Endothelial cell of umbilical vein (primary cell): ENCODE measurements at regions not wholly inside any gene's neighbourhood (a gene's known extent, or its start where the extent isn't known, plus 50 kb on each side); places are given as distances from the start of the nearest gene placed in this dataset.

Experiments used
- BruUV-seq: library from RNA; stranded (reverse); fragments of 400-500 nt; replicated peaks from 2 replicates; lab custom pipeline; 2021; lab: Mats Ljungman, UMichigan
- CTCF ChIA-PET: fragments of 300-600, 350-600 bp; sonication (Branson Sonifier 250); formaldehyde crosslinking; loops from one replicate; lab custom pipeline; 2021; ENCODE audit warnings: antibody characterized with exemption, inconsistent platforms; lab: Charles Lee
- POLR2A ChIA-PET: fragments of 300-600, 350-600 bp; sonication (Branson Sonifier 250); formaldehyde crosslinking; loops from one replicate; lab custom pipeline; 2021; ENCODE audit warnings: antibody characterized with exemption, inconsistent platforms; lab: Charles Lee
- DNase-seq: peaks from one replicate; pipeline ENCODE4 v3.0.0-alpha.2; 2011; ENCODE audit warnings: low read depth, low spot score
- FAIRE-seq: peaks from 2 replicates; lab custom pipeline; 2011; peaks lifted over from hg19 to GRCh38; lab: Jason Lieb, UNC
- H2AFZ ChIP-seq: 2 replicates; pipeline ENCODE4 v1.6.0; 2012; ENCODE audit warnings: low read depth, low read length, control low read depth, inconsistent platforms
- H3K27ac ChIP-seq: 2 replicates; pipeline ENCODE4 v1.5.1; 2011; ENCODE audit warnings: low read depth, mild to moderate bottlenecking, control low read depth, low read length, moderate library complexity; ENCODE audit not compliant: insufficient read depth
- H3K27me3 ChIP-seq, 2 experiments: 2 replicates each; pipeline versions ENCODE4 v1.6.0 to v1.6.1; 2011; ENCODE audit warnings: low read length in 2 of 2, mixed read lengths in 1 of 2; ENCODE audit not compliant: control insufficient read depth in 2 of 2, insufficient read depth in 2 of 2
- H3K36me3 ChIP-seq, 2 experiments: 2 replicates in 1 of 2; 3 replicates in 1 of 2; pipeline ENCODE4 v1.5.1; 2011; ENCODE audit warnings: low read length in 2 of 2, mild to moderate bottlenecking in 1 of 2, moderate library complexity in 1 of 2; ENCODE audit not compliant: control insufficient read depth in 2 of 2, insufficient read depth in 2 of 2; ENCODE audit errors: extremely low read depth in 1 of 2
- H3K4me1 ChIP-seq: 3 replicates; pipeline ENCODE4 v1.5.1; 2011; ENCODE audit warnings: mild to moderate bottlenecking, low read length; ENCODE audit not compliant: control insufficient read depth, insufficient read depth; ENCODE audit errors: extremely low read depth
- H3K4me2 ChIP-seq: 2 replicates; pipeline ENCODE4 v1.6.1; 2011; ENCODE audit warnings: low read length, control low read depth, mixed read lengths; ENCODE audit not compliant: insufficient read depth
- H3K4me3 ChIP-seq, 3 experiments: fragments of 200-600 bp in 1 of 3; sonication (generic), shearing (Covaris generic) in 1 of 3; replicated peaks in 1 of 3; 2 replicates each; pipeline ENCODE4 v1.5.1; 2011 to 2016; ENCODE audit warnings: control low read depth in 3 of 3, low read length in 3 of 3, mild to moderate bottlenecking in 2 of 3, inconsistent platforms in 1 of 3, low read depth in 1 of 3, moderate library complexity in 1 of 3; ENCODE audit not compliant: insufficient read depth in 1 of 3
- H3K79me2 ChIP-seq: 2 replicates; pipeline ENCODE4 v1.6.0; 2012; ENCODE audit warnings: low read length, inconsistent platforms; ENCODE audit not compliant: control insufficient read depth, insufficient read depth
- H3K9ac ChIP-seq: replicated peaks from 2 replicates; pipeline ENCODE3; 2011; ENCODE audit warnings: low read length, control low read depth; ENCODE audit not compliant: insufficient read depth; ENCODE audit errors: extremely low read depth
- H3K9me1 ChIP-seq: replicated peaks from 3 replicates; pipeline ENCODE4 v1.6.0; 2011; ENCODE audit warnings: mild to moderate bottlenecking, low read length; ENCODE audit not compliant: control insufficient read depth, insufficient read depth; ENCODE audit errors: extremely low read depth
- H3K9me3 ChIP-seq: replicated peaks from 2 replicates; pipeline ENCODE4 v1.5.1; 2012; ENCODE audit warnings: low read length, inconsistent platforms; ENCODE audit not compliant: control insufficient read depth, insufficient read depth
- H4K20me1 ChIP-seq: replicated peaks from 2 replicates; pipeline ENCODE3; 2011; ENCODE audit warnings: mild to moderate bottlenecking, low read length; ENCODE audit not compliant: control insufficient read depth, insufficient read depth; ENCODE audit errors: extremely low read depth
- CTCF ChIP-seq, 2 donors: IDR thresholded peaks; 1 replicate in 1 of 2; 2 replicates in 1 of 2; pipeline ENCODE4 v1.5.1; 2011; ENCODE audit warnings: low read length in 2 of 2, mild to moderate bottlenecking in 2 of 2, moderate library complexity in 2 of 2, control low read depth in 1 of 2, inconsistent platforms in 1 of 2, low read depth in 1 of 2; ENCODE audit not compliant: insufficient read depth in 1 of 2; ENCODE audit errors: extremely low read depth in 1 of 2
- EZH2 ChIP-seq: IDR thresholded peaks from 2 replicates; pipeline ENCODE4 v1.6.1; 2012; ENCODE audit warnings: borderline replicate concordance, low read depth, mild to moderate bottlenecking, moderate library complexity, low read length, inconsistent platforms; ENCODE audit not compliant: severe bottlenecking
- FOS ChIP-seq: IDR thresholded peaks from 2 replicates; pipeline ENCODE4 v1.6.1; 2011; ENCODE audit warnings: mild to moderate bottlenecking, low read length, moderate library complexity, borderline replicate concordance; ENCODE audit not compliant: insufficient read depth
- GATA2 ChIP-seq: IDR thresholded peaks from 2 replicates; pipeline ENCODE4 v1.7.0; 2011; ENCODE audit warnings: low read depth, mild to moderate bottlenecking, moderate library complexity, mixed read lengths, low read length; ENCODE audit not compliant: insufficient read length, insufficient read depth
- JUN ChIP-seq: IDR thresholded peaks from 2 replicates; pipeline ENCODE4 v1.6.1; 2011; ENCODE audit warnings: borderline replicate concordance, low read depth; ENCODE audit not compliant: insufficient read length, insufficient read depth
- MAX ChIP-seq: IDR thresholded peaks from 2 replicates; pipeline ENCODE4 v1.6.1; 2011; ENCODE audit not compliant: insufficient read depth, insufficient read length
- MYC ChIP-seq: IDR thresholded peaks from one replicate; pipeline ENCODE4 v1.6.1; 2011; ENCODE audit warnings: mild to moderate bottlenecking, low read depth, low read length
- POLR2A ChIP-seq: IDR thresholded peaks from 2 replicates; pipeline ENCODE4 v1.6.1; 2012; ENCODE audit warnings: low read depth, mild to moderate bottlenecking, control low read depth, low read length
- POLR2AphosphoS5 ChIP-seq: IDR thresholded peaks from 2 replicates; pipeline ENCODE4 v1.6.1; 2012; ENCODE audit warnings: low read depth, mild to moderate bottlenecking, control low read depth, low read length, moderate library complexity; ENCODE audit not compliant: insufficient read depth
- dilution Hi-C: fragments of 300-500 bp; cut with MboI; formaldehyde crosslinking; loops from one replicate; pipeline ENCODE4 v1.15.0; 2019; ENCODE audit warnings: low sequenced_read_pairs; ENCODE audit not compliant: extremely low pct_ligation_motif_present
- intact Hi-C: fragments of 100-400 bp; cut with micrococcal nuclease; formaldehyde crosslinking; loops from one replicate; pipeline ENCODE4 v1.10.0; 2022

GRCh38 chr2:83320053-83320452 is 1139.0 kb downstream of the SUCLG1 start:
- POLR2A ChIA-PET: no interaction called here
- dilution Hi-C loops: no loop called here
- Histone ChIP-seq H3K9me3 (no peaks in the 10 kb centered on the region), H3K4me2 (no peak overlapping the region), H2AFZ (no peak overlapping the region), H3K36me3 (no peaks in the 10 kb centered on the region), H3K9me1 (no peaks in the 10 kb centered on the region), H3K4me1 (no peaks in the 10 kb centered on the region), H3K27ac (no peak overlapping the region), H4K20me1 (no peaks in the 10 kb centered on the region), H3K9ac (no peak overlapping the region), H3K4me3 (no peak overlapping the region), H3K27me3 (no peaks in the 10 kb centered on the region), H3K79me2 (no peaks in the 10 kb centered on the region)
- no TSS peak for BruUV-seq
- DNase-seq: no peak
- no peak for TF ChIP-seq MAX
- no peak for TF ChIP-seq EZH2
- TF ChIP-seq MYC: no peak
- no peak for TF ChIP-seq JUN
- no peak for TF ChIP-seq GATA2
- no peak for TF ChIP-seq CTCF (IDR thresholded peaks at IDR 0.05; ENCODE audit: extremely low read depth in 1 of 2, insufficient read depth in 1 of 2, low read depth in 1 of 2, low read length in 2 of 2)
- no peak for TF ChIP-seq FOS
- TF ChIP-seq POLR2A: no peak
- no peak for TF ChIP-seq POLR2AphosphoS5
- intact Hi-C loops: no loop called here
- FAIRE-seq: no peak
- CTCF ChIA-PET: no interaction called here
